GM19238 (cell line): ENCODE measurements at regions not wholly inside any gene's neighbourhood (a gene's known extent, or its start where the extent isn't known, plus 50 kb on each side); places are given as distances from the start of the nearest gene placed in this dataset.

Source experiments
- DNase-seq: peaks from one replicate; pipeline ENCODE4 v3.0.0; 2011; ENCODE audit warnings: low spot score; ENCODE audit not compliant: insufficient read length

GRCh38 chr5:73230264-73231245, 57.6 kb downstream of the TMEM174 start:
- DNase-seq: no peak

- no peak for DNase-seq
Measured at GRCh38 chr5:73229271-73229670, 56.3 kb downstream of the TMEM174 start.

DNA sequence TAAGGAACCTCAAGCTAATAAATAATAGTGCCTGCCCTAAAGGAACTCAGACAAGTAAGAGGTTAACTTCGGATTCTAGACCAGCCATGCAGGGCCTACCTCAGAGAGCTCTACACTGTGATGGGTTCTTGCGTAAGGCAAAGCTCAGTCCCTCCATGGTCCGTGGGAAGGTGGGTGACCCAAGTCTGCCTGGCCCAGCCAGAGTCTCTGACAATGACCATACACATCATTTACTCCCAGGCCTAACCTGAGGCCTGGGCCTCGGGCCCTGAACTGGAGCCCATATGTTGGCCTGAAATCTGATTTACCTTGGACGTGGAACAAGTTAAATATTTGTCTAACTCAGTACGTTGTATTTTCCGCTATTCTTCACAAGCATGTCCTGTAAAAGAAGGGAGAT, 55.1 kb downstream of the TMEM174 start:
- DNase-seq: no peak
